ENCODE measurements at regions not wholly inside any gene's neighbourhood (a gene's known extent, or its start where the extent isn't known, plus 50 kb on each side); places are given as distances from the start of the nearest gene placed in this dataset.
A peak's percentile ranks its signal among the peaks of the same experiment; 100 is the strongest.

GRCh38 chr4:124282301-124282898 is 430.1 kb downstream of the ANKRD50 start:
- H3K4me3 ChIP-seq: no peak overlapping the region
- intact Hi-C loops (cut with DNase I): no loop called here

GRCh38 chr4:124288706-124289486 is 423.6 kb downstream of the ANKRD50 start:
- intact Hi-C loops (cut with DNase I): no loop called here
- Histone ChIP-seq H3K9me3 (no peaks in the 10 kb centered on the region), H3K27me3 (no peaks in the 10 kb centered on the region), H3K36me3 (no peaks in the 10 kb centered on the region), H3K4me1 (no peaks in the 10 kb centered on the region), H3K4me3 (no peak overlapping the region), H3K27ac (no peak overlapping the region)
- no peak for TF ChIP-seq POLR2A (IDR thresholded peaks at IDR 0.05)
- no peak for TF ChIP-seq CTCF (IDR thresholded peaks at IDR 0.05)
- 94% methylated on average over 2 of the region's 2 CpGs for WGBS, 2 donors
- DNase-seq: no peak

More at GRCh38 chr4:124282301-124282898, 430.1 kb downstream of the ANKRD50 start:
- H3K9me3 ChIP-seq: no peaks in the 10 kb centered on the region
- H3K27ac ChIP-seq: peak overlapping the region in 2 of 4 donors; percentile 46 to 59
- TF ChIP-seq POLR2A (IDR thresholded peaks at IDR 0.05): no peak
- TF ChIP-seq CTCF (IDR thresholded peaks at IDR 0.05): no peak
- no peaks in the 10 kb centered on the region for H3K36me3 ChIP-seq
- no peaks in the 10 kb centered on the region for H3K27me3 ChIP-seq
- WGBS, 2 donors: 37 to 52% methylated on average over 4 of the region's 4 CpGs
- DNase-seq: no peak
- H3K4me1 ChIP-seq: peaks cover 0 to 9% (median 0%) of the 10 kb centered on the region in 3 donors

- Histone ChIP-seq H3K27me3 (no peaks in the 10 kb centered on the region), H3K4me3 (no peak overlapping the region), H3K36me3 (no peaks in the 10 kb centered on the region), H3K9me3 (no peaks in the 10 kb centered on the region), H3K4me1 (no peaks in the 10 kb centered on the region), H3K27ac (no peak overlapping the region)
- 83 to 100% methylated on average over 1 of the region's 1 CpG for WGBS, 2 donors
- intact Hi-C loops (cut with DNase I): no loop called here
- no peak for TF ChIP-seq CTCF (IDR thresholded peaks at IDR 0.05)
- no peak for TF ChIP-seq POLR2A (IDR thresholded peaks at IDR 0.05)
- DNase-seq: no peak
Observed at GRCh38 chr4:124290678-124291077, 421.9 kb downstream of the ANKRD50 start.

- no peaks in the 10 kb centered on the region for H3K4me1 ChIP-seq
- no peak for DNase-seq
- no peaks in the 10 kb centered on the region for H3K9me3 ChIP-seq
- WGBS, 2 donors: 69 to 88% methylated on average over 1 of the region's 1 CpG
- H3K27me3 ChIP-seq: no peaks in the 10 kb centered on the region
- H3K4me3 ChIP-seq: no peak overlapping the region
- intact Hi-C loops (cut with DNase I): no loop called here
- TF ChIP-seq CTCF (IDR thresholded peaks at IDR 0.05) (no peak), POLR2A (IDR thresholded peaks at IDR 0.05) (no peak)
- no peaks in the 10 kb centered on the region for H3K36me3 ChIP-seq
- H3K27ac ChIP-seq: no peak overlapping the region
Observed at GRCh38 chr4:124295413-124295812, 417.1 kb downstream of the ANKRD50 start.

GRCh38 chr4:124304941-124305340 is 407.6 kb downstream of the ANKRD50 start:
- H3K4me1 ChIP-seq: no peaks in the 10 kb centered on the region
- TF ChIP-seq CTCF (IDR thresholded peaks at IDR 0.05) (no peak), POLR2A (IDR thresholded peaks at IDR 0.05) (no peak)
- intact Hi-C loops (cut with DNase I): no loop called here
- no peak overlapping the region for H3K4me3 ChIP-seq
- no peaks in the 10 kb centered on the region for H3K27me3 ChIP-seq
- 42 to 44% methylated on average over 3 of the region's 3 CpGs for WGBS, 2 donors
- H3K36me3 ChIP-seq: no peaks in the 10 kb centered on the region
- no peak overlapping the region for H3K27ac ChIP-seq
- no peak for DNase-seq
- no peaks in the 10 kb centered on the region for H3K9me3 ChIP-seq

Measured in esophagus squamous epithelium (tissue), 5 donors.